Uterus (tissue), 3 donors: ENCODE measurements at regions not wholly inside any gene's neighbourhood (a gene's known extent, or its start where the extent isn't known, plus 50 kb on each side); places are given as distances from the start of the nearest gene placed in this dataset.

Source experiments
- DNase-seq, 2 donors: peaks; one replicate each; pipeline ENCODE4 v3.0.0-alpha.2; 2019 to 2020
- H3K27ac ChIP-seq, 2 donors: fragments of 200-600 bp; sonication (generic); 1 replicate in 1 of 2; 2 replicates in 1 of 2; pipeline ENCODE4 v1.5.1; 2016 to 2018
- H3K27me3 ChIP-seq, 2 donors: fragments of 200-600 bp; sonication (generic); one replicate each; pipeline ENCODE4 v1.5.1; 2018 to 2019; ENCODE audit warnings: control low read depth in 1 of 2
- H3K36me3 ChIP-seq, 2 donors: fragments of 200-600 bp; sonication (generic); one replicate each; pipeline ENCODE4 v1.5.1; 2019; ENCODE audit warnings: control low read depth in 1 of 2
- H3K4me1 ChIP-seq, 2 donors: fragments of 200-600 bp; sonication (generic); one replicate each; pipeline ENCODE4 v1.5.1; 2018 to 2019; ENCODE audit warnings: control low read depth in 1 of 2
- H3K4me3 ChIP-seq, 2 donors: fragments of 200-600 bp; sonication (generic); 1 replicate in 1 of 2; 2 replicates in 1 of 2; pipeline ENCODE4 v1.5.1; 2018 to 2019; ENCODE audit warnings: mild to moderate bottlenecking in 1 of 2
- H3K9me3 ChIP-seq, 2 donors: fragments of 200-600 bp; sonication (generic); one replicate each; pipeline ENCODE4 v1.5.1; 2019; ENCODE audit warnings: control low read depth in 1 of 2
- CTCF ChIP-seq, 4 experiments: fragments of 200-600 bp in 2 of 4; fragments of 450-650 bp in 2 of 4; sonication (generic) in 2 of 4; IDR thresholded peaks; one replicate each; pipeline ENCODE4 v1.5.1; 2016 to 2019; ENCODE audit warnings: antibody characterized with exemption in 4 of 4, mild to moderate bottlenecking in 2 of 4, moderate library complexity in 1 of 4
- POLR2A ChIP-seq, 2 donors: fragments of 450-650 bp; IDR thresholded peaks; one replicate each; pipeline ENCODE4 v1.6.1; 2016; ENCODE audit warnings: antibody characterized with exemption in 2 of 2, mild to moderate bottlenecking in 1 of 2, moderate library complexity in 1 of 2
- intact Hi-C: fragments of 100-400 bp; cut with DNase I; formaldehyde crosslinking; loops from one replicate; pipeline ENCODE4 v1.15.1; 2023; ENCODE audit warnings: low total_unique reads
- donor health status: DM: yes; HTN: yes; CAD: no.

- intact Hi-C loops, result loop anchor here (10.0 kb wide), 1 partner anchor 172 kb away; no protein-coding TSS in a partner anchor
Measured at GRCh38 chr13:99436686-99437416, 64.4 kb upstream of the TM9SF2 start.

GRCh38 chr13:99439048-99439447 is 62.2 kb upstream of the TM9SF2 start:
- H3K4me1 ChIP-seq, result no peaks in the 10 kb centered on the region
- DNase-seq, result no peak
- H3K36me3 ChIP-seq, result no peaks in the 10 kb centered on the region
- H3K9me3 ChIP-seq, result no peaks in the 10 kb centered on the region
- TF ChIP-seq CTCF (IDR thresholded peaks at IDR 0.05) (no peak), POLR2A (IDR thresholded peaks at IDR 0.05) (no peak)
- H3K27me3 ChIP-seq, result no peaks in the 10 kb centered on the region
- no peak overlapping the region for H3K27ac ChIP-seq
- no peak overlapping the region for H3K4me3 ChIP-seq
- intact Hi-C loops, result loop anchor here (10.0 kb wide), 1 partner anchor 174 kb away; no protein-coding TSS in a partner anchor

More at GRCh38 chr13:99436686-99437416, 64.4 kb upstream of the TM9SF2 start:
- Histone ChIP-seq H3K9me3 (no peaks in the 10 kb centered on the region), H3K27ac (no peak overlapping the region), H3K4me3 (no peak overlapping the region), H3K36me3 (no peaks in the 10 kb centered on the region), H3K4me1 (no peaks in the 10 kb centered on the region), H3K27me3 (no peaks in the 10 kb centered on the region)
- TF ChIP-seq POLR2A (IDR thresholded peaks at IDR 0.05) (no peak), CTCF (IDR thresholded peaks at IDR 0.05) (peak; percentile 96 to 99 (median 98))
- DNase-seq, result peak; percentile 78 to 80

- no peak for TF ChIP-seq CTCF (IDR thresholded peaks at IDR 0.05)
- TF ChIP-seq POLR2A (IDR thresholded peaks at IDR 0.05), result no peak
- H3K36me3 ChIP-seq, result no peaks in the 10 kb centered on the region
- H3K9me3 ChIP-seq, result no peaks in the 10 kb centered on the region
- no peak overlapping the region for H3K4me3 ChIP-seq
- H3K4me1 ChIP-seq, result no peaks in the 10 kb centered on the region
- H3K27me3 ChIP-seq, result no peaks in the 10 kb centered on the region
- intact Hi-C loops, result loop anchor here (10.0 kb wide), 1 partner anchor 175 kb away; no protein-coding TSS in a partner anchor
- no peak overlapping the region for H3K27ac ChIP-seq
- DNase-seq, result no peak
Measured at GRCh38 chr13:99439850-99440604, 61.2 kb upstream of the TM9SF2 start.

GRCh38 chr13:99442273-99442895 is 58.9 kb upstream of the TM9SF2 start:
- intact Hi-C loops, result no loop called here
- no peak overlapping the region for H3K27ac ChIP-seq
- no peak for DNase-seq
- no peaks in the 10 kb centered on the region for H3K27me3 ChIP-seq
- TF ChIP-seq CTCF (IDR thresholded peaks at IDR 0.05), result peak; percentile 77 to 91 (median 84)
- TF ChIP-seq POLR2A (IDR thresholded peaks at IDR 0.05), result no peak
- H3K4me3 ChIP-seq, result no peak overlapping the region
- H3K4me1 ChIP-seq, result no peaks in the 10 kb centered on the region
- no peaks in the 10 kb centered on the region for H3K9me3 ChIP-seq
- no peaks in the 10 kb centered on the region for H3K36me3 ChIP-seq
